NOMO-1 (cell line): ENCODE measurements at regions not wholly inside any gene's neighbourhood (a gene's known extent, or its start where the extent isn't known, plus 50 kb on each side); places are given as distances from the start of the nearest gene placed in this dataset.

Experiments used
- DNase-seq, 2 experiments: peaks; one replicate each; lab custom pipeline; 2025; ENCODE audit not compliant: unreplicated experiment in 2 of 2; lab: John Stamatoyannopoulos, UW

GRCh38 chr4:26162101-26162500 is 158.7 kb upstream of the RBPJ start:
- no peak for DNase-seq

- no peak for DNase-seq
Measured at GRCh38 chr4:26163425-26164362, 157.1 kb upstream of the RBPJ start.

- no peak for DNase-seq
Measured at GRCh38 chr4:26171501-26171900, 149.3 kb upstream of the RBPJ start.

DNA sequence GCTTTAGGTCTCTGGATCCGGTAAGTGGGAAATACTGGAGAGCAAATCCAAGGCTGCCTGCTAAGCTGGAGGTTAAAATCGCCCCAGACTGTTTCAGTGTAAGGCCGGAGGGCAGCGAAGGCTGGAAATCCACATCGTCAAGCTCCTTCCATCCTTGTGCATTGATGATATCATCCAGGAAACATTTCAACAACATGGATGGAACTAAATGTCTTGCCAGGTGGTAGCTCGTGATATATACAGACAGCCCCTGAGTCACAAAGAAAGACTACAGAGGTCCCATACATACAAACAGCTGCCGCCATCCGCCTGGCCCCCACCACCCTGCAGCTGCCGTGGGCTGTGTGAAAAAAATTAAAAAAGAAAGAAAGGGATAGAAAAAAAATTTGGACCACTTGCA is 148.9 kb upstream of the RBPJ start:
- no peak for DNase-seq

- DNase-seq: no peak
Measured at GRCh38 chr4:26173619-26174018, 147.2 kb upstream of the RBPJ start.

DNA sequence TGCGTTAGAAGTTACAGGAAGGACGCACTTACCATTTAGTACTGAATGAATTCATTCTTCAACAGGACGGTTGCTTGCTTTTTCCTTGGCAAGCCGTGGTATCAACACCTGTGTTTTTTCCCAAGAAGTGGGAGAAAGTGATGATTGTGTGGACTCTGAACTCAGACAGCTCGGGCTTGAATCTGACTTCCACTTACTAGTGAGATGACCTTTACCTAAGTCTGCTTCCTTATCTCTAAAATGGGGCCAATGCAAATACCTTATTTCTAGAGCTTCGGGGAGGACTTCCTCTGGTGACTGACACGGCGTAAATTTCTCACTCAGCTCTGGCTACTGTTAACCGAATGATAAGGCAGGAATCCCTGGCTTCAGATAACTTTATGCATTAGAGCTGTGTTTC is 146.8 kb upstream of the RBPJ start:
- DNase-seq: no peak

GRCh38 chr4:26175006-26175786 is 145.6 kb upstream of the RBPJ start:
- no peak for DNase-seq

GRCh38 chr4:26175905-26176470 is 144.8 kb upstream of the RBPJ start:
- DNase-seq: no peak

DNA sequence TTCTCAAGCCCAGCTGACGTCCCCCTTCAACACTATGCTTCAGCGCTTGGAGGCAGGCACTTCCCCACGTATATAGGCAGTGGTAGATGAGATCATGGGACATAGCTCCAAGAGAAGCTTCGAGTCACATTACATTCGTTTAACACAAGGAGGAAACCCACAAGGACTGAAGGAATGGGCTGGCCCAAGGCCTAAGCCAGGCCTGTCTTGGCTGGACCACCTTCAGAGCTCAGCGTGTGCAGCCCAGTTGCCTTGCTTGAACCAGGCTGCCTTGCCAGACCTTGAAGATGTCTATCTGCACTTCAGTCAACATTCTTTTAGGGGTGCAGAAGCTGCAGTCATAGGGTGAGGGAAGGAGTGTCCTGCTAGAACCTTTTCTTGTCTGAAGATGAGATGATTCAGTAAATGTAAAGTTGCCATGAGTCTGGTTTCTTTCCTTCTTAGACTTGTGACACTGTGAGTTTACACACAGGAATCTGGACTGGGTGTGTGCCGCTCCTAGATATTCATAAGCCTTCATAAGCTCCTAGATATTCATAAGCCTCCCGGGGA is 144.1 kb upstream of the RBPJ start:
- DNase-seq: no peak

- DNase-seq: no peak
Measured at GRCh38 chr4:26178854-26179253, 142.0 kb upstream of the RBPJ start.

- DNase-seq: no peak
Measured at GRCh38 chr4:26179316-26179760, 141.5 kb upstream of the RBPJ start.

DNA sequence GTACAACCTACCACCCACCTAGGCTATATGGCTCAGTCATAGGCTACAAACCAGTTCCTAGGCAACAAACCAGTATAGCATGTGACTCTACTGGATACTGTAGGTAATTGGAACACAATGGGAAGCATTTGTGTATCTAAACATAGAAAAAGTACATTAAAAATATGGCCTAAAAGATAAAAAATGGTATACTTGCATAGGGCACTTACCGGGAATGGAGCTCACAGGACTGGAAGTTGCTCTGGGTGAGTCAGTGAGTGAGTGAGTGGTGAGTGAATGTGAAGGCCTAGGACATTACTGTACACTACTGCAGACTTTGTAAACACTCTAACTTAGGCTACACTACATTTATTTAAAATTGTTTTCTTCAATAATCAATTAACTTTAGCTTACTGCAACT is 139.2 kb upstream of the RBPJ start:
- no peak for DNase-seq

DNA sequence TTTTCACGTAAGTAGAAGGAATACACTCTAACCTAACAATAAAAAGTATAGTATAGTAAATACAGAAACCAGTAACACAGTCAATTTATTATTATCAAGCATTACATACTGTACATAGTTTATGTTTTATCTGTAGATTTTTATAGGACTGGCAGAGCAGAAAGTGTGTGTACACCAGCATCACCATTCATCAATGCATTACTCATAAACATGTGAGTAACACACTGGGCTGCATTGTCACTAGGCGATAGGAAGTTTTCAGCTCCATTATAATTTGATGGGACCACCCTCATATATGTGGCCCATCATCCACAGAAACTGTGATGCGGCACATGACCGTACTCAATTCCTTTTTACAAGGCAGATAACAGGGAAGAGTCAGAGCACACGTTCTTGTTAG is 137.8 kb upstream of the RBPJ start:
- DNase-seq: no peak

DNA sequence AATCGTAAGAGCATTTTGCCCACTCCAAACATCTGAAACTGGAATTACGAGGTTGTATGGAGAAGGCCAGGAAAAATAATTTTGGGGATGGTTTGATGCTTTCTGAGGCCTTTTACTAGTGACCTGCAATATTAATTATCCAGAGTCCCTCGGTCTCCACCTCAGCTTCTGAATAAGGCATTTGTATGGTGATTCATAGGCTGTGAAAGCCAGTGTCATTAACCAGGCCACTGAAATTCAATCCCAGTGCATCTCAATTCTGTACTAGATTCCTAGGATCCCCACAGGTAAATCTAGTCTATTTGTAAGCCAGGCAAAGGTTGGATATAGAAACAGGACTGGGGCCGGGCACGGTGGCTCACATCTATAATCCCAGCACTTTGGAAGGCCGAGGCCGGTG is 135.4 kb upstream of the RBPJ start:
- no peak for DNase-seq

GRCh38 chr4:26191353-26191752 is 129.5 kb upstream of the RBPJ start:
- DNase-seq: no peak

DNA sequence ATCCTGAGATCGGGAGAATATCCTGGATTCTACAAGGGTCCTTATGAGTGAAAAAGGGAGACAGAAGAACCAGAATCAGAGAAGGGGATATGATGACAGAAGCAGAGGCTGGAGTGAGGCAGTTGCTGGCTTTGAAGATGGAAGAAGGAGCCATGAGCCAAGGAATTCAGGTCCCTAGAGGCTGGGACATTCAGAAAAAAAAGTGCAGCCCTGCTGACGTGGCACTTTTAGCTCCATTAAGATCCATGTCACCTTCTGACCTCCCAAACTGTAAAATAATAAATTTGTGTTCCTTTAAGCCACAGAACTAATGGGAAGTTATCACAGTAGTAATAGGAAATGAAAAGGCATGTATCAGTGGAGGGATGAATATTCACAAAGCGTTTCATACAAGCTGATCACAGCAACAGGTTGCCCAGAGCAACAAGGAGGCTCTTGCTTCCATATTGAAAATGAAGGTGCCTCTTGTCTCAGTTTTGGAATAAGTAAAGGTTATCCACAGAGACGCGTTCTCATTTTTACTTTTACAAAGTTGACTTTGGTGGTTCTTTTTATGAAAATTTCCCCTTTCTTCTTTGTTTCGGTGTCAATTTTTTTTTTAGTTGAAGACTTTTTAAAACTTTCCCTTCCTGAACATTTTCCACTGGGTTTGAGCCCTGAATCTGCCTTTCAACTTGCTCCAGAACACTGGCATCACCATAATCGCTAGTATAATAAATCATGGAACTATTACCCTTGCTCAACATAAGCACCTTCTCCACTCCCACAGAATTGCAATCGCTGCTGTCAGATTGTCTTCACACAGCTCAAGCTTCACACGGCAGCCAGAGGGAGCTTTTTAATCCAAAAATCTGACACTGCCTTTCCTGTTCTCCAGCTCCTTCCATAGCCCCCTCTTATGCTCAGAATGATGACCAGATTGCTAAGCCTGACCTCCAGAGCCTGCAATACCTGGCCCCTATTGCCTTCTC is 127.6 kb upstream of the RBPJ start:
- DNase-seq: peak; percentile 9 to 19

DNA sequence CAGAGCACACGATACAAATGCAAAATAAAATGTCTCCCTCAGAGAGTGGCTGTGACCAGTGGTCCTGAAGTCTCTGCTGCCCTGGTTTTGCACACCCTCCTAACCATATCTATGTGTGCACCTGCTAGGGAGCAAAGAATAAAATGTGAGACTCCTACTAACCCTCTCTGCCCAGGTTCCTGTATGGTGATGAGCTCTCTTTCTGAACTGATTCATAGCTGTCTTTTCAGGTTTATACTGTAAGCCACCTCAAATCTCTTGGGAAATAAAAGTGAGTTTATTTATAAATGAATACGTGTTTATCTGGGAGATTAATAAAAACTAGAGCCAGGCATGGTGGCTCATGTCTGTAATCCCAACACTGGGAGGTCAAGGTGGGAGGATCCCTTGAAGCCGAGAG is 126.0 kb upstream of the RBPJ start:
- DNase-seq: no peak

DNA sequence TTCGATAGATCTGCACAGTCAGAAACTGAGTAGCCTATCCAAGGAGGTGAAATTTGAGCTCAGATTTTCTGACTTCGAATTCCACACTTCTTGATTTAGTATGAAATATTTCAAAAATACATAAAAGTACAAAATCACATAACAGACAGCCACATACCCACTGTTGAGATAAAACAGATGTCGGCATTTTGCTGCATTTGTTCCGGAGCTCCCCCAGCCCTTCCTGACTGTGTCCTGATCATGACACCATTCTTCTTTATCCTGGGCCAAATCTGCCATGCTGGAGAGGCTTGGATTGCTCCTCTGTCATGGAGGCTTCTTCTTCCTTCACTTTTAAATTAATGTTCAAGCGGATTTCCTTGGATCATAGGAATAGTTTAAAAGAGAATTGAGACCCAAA is 124.2 kb upstream of the RBPJ start:
- DNase-seq: no peak

DNA sequence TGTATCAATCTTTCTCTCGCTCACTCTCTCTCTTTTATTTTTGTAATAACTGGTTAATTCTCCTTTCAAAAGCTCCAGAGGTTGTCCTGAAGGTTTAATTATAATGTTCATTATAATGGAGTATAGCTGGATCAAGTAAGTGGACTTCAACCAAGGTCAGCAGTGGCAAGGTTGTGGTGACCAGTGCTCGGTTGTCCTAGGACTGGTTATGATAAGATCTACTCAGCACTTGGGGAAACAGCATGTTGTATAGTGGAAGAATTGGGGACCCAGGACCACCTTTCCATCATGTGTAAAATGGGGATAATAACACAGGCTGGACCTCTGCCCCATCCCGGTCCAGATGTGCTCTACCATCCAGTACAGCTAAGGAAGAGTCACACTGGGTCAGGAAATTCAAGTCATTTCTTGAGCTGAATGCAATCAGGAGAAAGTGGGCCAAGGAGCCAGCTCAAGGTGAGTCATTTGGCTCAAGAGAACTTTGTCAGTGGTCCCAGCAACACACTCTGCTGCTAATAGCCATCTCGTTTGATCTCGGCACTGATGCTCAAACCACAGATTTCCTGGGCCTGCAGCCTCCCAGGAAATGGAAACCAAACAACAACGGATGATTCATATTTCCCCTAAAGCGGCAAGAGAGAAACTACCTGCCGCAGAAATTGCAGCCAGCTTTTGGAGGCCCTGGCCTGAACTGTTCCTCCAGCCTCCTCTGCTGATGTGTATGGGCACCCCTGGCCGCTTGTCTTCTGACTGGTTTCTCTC is 123.6 kb upstream of the RBPJ start:
- DNase-seq: no peak
